ENCODE measurements at regions not wholly inside any gene's neighbourhood (a gene's known extent, or its start where the extent isn't known, plus 50 kb on each side); places are given as distances from the start of the nearest gene placed in this dataset.

GRCh38 chr3:171966533-171967136 is 72.7 kb upstream of the FNDC3B start:
- no peak for DNase-seq (ENCODE audit: low read depth)
- Histone ChIP-seq H3K36me3 (ENCODE audit: control insufficient read depth, insufficient read depth, low read length) (no peaks in the 10 kb centered on the region), H3K27me3 (ENCODE audit: control insufficient read depth, insufficient read depth, low read length) (no peaks in the 10 kb centered on the region), H3K4me3 (ENCODE audit: low read depth, low read length) (no peak overlapping the region)
- no peak for FAIRE-seq
- TF ChIP-seq CTCF (IDR thresholded peaks at IDR 0.05; ENCODE audit: insufficient read depth, low read length, severe bottlenecking): no peak

- Histone ChIP-seq H3K27me3 (ENCODE audit: control insufficient read depth, insufficient read depth, low read length) (no peaks in the 10 kb centered on the region), H3K4me3 (ENCODE audit: low read depth, low read length) (no peak overlapping the region), H3K36me3 (ENCODE audit: control insufficient read depth, insufficient read depth, low read length) (no peaks in the 10 kb centered on the region)
- TF ChIP-seq CTCF (IDR thresholded peaks at IDR 0.05; ENCODE audit: insufficient read depth, low read length, severe bottlenecking): no peak
- FAIRE-seq: no peak
- peak; percentile 83 for DNase-seq (ENCODE audit: low read depth)
These were observed 72.1 kb upstream of the FNDC3B start for GRCh38 chr3:171967137-171967783.

- DNase-seq (ENCODE audit: low read depth): no peak
These were observed 71.3 kb upstream of the FNDC3B start for GRCh38 chr3:171967932-171968678.

GRCh38 chr3:171970301-171970788 is 69.0 kb upstream of the FNDC3B start:
- TF ChIP-seq CTCF (IDR thresholded peaks at IDR 0.05; ENCODE audit: insufficient read depth, low read length, severe bottlenecking): no peak
- DNase-seq (ENCODE audit: low read depth) (no peak), FAIRE-seq (no peak)
- no peaks in the 10 kb centered on the region for H3K27me3 ChIP-seq (ENCODE audit: control insufficient read depth, insufficient read depth, low read length)
- H3K36me3 ChIP-seq (ENCODE audit: control insufficient read depth, insufficient read depth, low read length): no peaks in the 10 kb centered on the region
- H3K4me3 ChIP-seq (ENCODE audit: low read depth, low read length): no peak overlapping the region

More at GRCh38 chr3:171967932-171968678, 71.3 kb upstream of the FNDC3B start:
- H3K36me3 ChIP-seq (ENCODE audit: control insufficient read depth, insufficient read depth, low read length): no peaks in the 10 kb centered on the region
- no peak for TF ChIP-seq CTCF (IDR thresholded peaks at IDR 0.05; ENCODE audit: insufficient read depth, low read length, severe bottlenecking)
- no peaks in the 10 kb centered on the region for H3K27me3 ChIP-seq (ENCODE audit: control insufficient read depth, insufficient read depth, low read length)
- no peak overlapping the region for H3K4me3 ChIP-seq (ENCODE audit: low read depth, low read length)
- FAIRE-seq: no peak

GRCh38 chr3:171971919-171972514 is 67.4 kb upstream of the FNDC3B start:
- Histone ChIP-seq H3K27me3 (ENCODE audit: control insufficient read depth, insufficient read depth, low read length) (no peaks in the 10 kb centered on the region), H3K4me3 (ENCODE audit: low read depth, low read length) (no peak overlapping the region), H3K36me3 (ENCODE audit: control insufficient read depth, insufficient read depth, low read length) (no peaks in the 10 kb centered on the region)
- no peak for TF ChIP-seq CTCF (IDR thresholded peaks at IDR 0.05; ENCODE audit: insufficient read depth, low read length, severe bottlenecking)
- DNase-seq (ENCODE audit: low read depth) (no peak), FAIRE-seq (no peak)

Measured in bronchial epithelial cell (primary cell).